Inferior parietal cortex (tissue), 1 donor: ENCODE measurements at regions not wholly inside any gene's neighbourhood (a gene's known extent, or its start where the extent isn't known, plus 50 kb on each side); places are given as distances from the start of the nearest gene placed in this dataset.

Experiments
- DNase-seq: peaks from one replicate; pipeline ENCODE4 v3.0.0-alpha.2; 2016; ENCODE audit errors: extremely low spot score

- no peak for DNase-seq
Measured at GRCh38 chr2:236947896-236948295, 137.8 kb upstream of the COPS8 start.

GRCh38 chr2:236949089-236949905, 136.4 kb upstream of the COPS8 start:
- DNase-seq: no peak

GRCh38 chr2:236951830-236952475, 133.7 kb upstream of the COPS8 start:
- no peak for DNase-seq

- DNase-seq: no peak
Measured at GRCh38 chr2:236954641-236955040, 131.0 kb upstream of the COPS8 start.

- no peak for DNase-seq
Measured at GRCh38 chr2:236955521-236956030, 130.1 kb upstream of the COPS8 start.

- DNase-seq: no peak
Measured at GRCh38 chr2:236956031-236956618, 129.6 kb upstream of the COPS8 start.

GRCh38 chr2:236956641-236957040, 129.0 kb upstream of the COPS8 start:
- DNase-seq: no peak

GRCh38 chr2:236959036-236959435, 126.7 kb upstream of the COPS8 start:
- DNase-seq: no peak

GRCh38 chr2:236959876-236960275, 125.8 kb upstream of the COPS8 start:
- DNase-seq: no peak

GRCh38 chr2:236960531-236960930, 125.2 kb upstream of the COPS8 start:
- DNase-seq: no peak

GRCh38 chr2:236962816-236963215, 122.9 kb upstream of the COPS8 start:
- DNase-seq: no peak

- no peak for DNase-seq
Measured at GRCh38 chr2:236963631-236964182, 122.0 kb upstream of the COPS8 start.

- DNase-seq: no peak
Measured at GRCh38 chr2:236964291-236964690, 121.4 kb upstream of the COPS8 start.

GRCh38 chr2:236965021-236965840, 120.5 kb upstream of the COPS8 start:
- DNase-seq: no peak

- DNase-seq: no peak
Measured at GRCh38 chr2:236965841-236966096, 119.9 kb upstream of the COPS8 start.

- DNase-seq: no peak
Measured at GRCh38 chr2:236967499-236967783, 118.2 kb upstream of the COPS8 start.

- no peak for DNase-seq
Measured at GRCh38 chr2:236968101-236968879, 117.4 kb upstream of the COPS8 start.

- no peak for DNase-seq
Measured at GRCh38 chr2:236968880-236969534, 116.7 kb upstream of the COPS8 start.

- DNase-seq: no peak
Measured at GRCh38 chr2:236969767-236970655, 115.7 kb upstream of the COPS8 start.

- DNase-seq: no peak
Measured at GRCh38 chr2:236970656-236971010, 115.1 kb upstream of the COPS8 start.
